GM12873 (cell line): ENCODE measurements at regions not wholly inside any gene's neighbourhood (a gene's known extent, or its start where the extent isn't known, plus 50 kb on each side); places are given as distances from the start of the nearest gene placed in this dataset.

Experiments used
- TF ChIP-seq, protein P1 (sequence below): IDR thresholded peaks from 2 replicates; pipeline ENCODE4 v1.5.1; 2012; ENCODE audit warnings: low read depth, mild to moderate bottlenecking, moderate library complexity, low read length, control low read depth; ENCODE audit not compliant: insufficient read depth; ENCODE audit errors: missing control alignments

DNA sequence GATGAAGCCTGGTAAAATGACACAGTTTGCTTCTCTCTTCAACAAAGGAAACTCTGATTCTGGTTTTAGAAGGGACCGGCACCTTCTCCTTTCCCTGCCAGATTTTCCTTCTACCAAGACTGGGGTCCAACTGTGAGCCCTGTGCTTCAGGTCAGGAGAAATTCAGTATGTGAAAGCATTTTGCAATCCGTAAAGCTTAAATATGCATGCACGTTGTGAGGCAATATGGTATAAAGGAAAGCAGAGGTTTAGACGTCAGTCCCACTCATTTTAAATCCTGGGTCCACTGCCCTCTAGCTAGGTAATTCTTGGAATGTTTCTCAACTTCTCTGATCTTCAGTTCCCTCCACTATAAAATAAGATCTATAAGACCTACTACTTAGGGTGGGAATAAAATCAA lies 359.0 kb upstream of the NPSR1 start:
- TF ChIP-seq, protein P1, sequence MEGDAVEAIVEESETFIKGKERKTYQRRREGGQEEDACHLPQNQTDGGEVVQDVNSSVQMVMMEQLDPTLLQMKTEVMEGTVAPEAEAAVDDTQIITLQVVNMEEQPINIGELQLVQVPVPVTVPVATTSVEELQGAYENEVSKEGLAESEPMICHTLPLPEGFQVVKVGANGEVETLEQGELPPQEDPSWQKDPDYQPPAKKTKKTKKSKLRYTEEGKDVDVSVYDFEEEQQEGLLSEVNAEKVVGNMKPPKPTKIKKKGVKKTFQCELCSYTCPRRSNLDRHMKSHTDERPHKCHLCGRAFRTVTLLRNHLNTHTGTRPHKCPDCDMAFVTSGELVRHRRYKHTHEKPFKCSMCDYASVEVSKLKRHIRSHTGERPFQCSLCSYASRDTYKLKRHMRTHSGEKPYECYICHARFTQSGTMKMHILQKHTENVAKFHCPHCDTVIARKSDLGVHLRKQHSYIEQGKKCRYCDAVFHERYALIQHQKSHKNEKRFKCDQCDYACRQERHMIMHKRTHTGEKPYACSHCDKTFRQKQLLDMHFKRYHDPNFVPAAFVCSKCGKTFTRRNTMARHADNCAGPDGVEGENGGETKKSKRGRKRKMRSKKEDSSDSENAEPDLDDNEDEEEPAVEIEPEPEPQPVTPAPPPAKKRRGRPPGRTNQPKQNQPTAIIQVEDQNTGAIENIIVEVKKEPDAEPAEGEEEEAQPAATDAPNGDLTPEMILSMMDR: no peak

DNA sequence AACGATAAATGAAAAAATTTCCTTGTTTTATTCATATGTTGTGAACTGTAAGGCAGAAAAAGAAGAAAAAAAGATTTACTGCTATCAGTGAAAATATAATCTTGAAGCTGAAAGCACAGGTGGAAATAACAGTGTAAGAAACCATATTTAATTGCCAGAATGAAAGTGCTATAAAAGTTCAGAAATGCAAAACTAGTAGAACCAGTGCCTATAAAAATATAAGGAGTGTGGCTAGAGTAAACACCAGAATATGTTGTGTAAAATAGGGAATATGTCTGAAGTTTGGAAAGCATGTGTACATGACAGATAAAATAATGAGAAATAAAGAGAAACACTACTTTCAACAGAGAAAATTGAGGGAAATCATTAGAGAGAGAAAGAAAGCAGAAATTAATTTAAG lies 350.5 kb upstream of the NPSR1 start:
- TF ChIP-seq, protein P1: no peak

DNA sequence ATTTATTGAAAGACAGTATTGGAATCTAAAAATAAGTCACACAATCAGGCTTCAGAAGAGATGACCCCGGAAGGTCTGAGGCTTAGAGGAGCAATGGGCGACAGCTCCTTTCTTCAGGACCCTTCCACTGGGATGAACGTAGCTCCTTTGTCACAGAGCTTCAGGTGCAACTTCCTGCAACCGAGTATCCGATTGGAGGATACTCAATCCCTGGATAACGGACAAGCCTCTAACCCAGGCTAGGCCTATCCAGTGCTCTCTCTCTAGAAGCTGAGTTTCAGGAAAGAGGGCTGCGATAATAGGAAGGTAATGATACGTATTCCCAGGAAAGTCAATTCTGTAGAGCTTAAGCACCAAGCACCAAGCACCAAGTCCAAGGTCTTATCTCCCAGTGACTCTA lies 349.4 kb upstream of the NPSR1 start:
- TF ChIP-seq, protein P1: no peak

DNA sequence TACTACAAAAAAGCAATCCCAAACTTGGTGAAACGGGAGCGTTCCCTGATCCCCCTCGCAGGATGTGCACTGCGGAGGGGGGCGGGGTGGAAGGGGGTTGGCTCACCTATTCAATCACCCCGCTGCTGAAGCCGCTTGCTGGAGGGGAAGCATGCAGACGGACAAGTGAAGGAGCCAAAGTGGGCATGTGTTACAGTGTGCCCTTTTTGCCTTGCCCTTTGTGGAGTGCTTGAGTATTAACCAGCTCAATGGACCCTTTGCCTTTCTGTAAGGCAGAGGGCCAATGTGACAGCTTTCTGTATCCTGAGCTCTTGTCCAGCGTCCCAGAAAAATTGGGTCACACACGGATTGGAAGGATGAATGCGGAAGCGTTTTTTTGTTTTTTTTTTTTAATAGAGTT lies 348.9 kb upstream of the NPSR1 start:
- TF ChIP-seq, protein P1: no peak

DNA sequence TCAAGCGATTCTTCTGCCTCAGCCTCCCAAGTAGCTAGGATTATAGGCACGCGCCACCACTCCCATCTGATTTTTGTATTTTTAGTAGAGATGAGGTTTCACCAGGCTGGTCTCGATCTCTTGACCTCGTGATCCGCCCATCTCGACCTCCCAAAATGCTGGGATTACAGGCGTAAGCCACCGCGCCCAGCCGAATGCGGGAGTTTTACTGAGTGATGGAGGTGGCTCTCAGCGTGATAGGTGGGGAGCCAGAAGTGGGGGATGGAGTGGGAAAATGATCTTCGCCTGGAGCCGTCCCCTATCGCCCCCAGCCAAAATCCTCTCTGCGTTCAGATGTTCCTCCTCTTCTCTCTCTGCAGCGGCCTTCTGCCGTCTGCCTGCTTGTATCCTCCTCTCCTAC lies 348.4 kb upstream of the NPSR1 start:
- TF ChIP-seq, protein P1: no peak

DNA sequence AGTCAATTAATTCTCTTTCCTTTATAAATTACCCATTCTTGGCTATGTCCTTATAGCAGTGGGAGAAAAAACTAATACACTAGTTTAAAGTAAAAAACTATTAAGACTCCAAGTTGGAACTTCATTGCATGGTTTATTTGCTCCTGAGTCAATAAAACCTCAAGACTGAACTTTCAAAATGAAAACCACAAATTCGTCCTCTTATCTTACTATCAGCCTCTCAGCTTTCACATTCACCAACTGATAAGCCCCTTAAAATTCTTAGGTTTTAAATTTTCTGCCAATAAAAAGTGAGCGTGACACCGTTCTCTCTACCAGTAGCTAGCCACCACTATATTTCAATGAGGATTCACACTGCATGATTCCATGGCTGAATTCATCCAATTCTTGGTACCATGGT lies 346.4 kb upstream of the NPSR1 start:
- TF ChIP-seq, protein P1: no peak

DNA sequence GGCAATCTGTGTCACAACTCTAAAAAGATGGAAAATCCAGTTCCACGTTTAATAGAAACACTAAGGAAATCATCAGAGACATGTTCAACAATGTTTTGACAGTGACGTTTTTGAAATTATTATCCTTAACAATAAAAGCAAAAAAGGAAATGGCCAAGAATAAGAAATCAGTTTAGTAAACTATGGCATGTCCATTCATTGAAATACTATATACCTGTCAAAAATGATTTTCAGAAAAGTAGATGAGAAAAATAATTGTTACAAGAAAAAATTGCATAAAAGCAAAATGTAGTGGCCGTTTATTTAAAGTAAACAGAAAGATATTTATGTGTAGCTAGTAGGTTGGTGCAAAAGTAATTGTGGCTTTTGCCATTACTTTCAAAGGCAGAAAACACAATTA lies 345.4 kb upstream of the NPSR1 start:
- TF ChIP-seq, protein P1: no peak

DNA sequence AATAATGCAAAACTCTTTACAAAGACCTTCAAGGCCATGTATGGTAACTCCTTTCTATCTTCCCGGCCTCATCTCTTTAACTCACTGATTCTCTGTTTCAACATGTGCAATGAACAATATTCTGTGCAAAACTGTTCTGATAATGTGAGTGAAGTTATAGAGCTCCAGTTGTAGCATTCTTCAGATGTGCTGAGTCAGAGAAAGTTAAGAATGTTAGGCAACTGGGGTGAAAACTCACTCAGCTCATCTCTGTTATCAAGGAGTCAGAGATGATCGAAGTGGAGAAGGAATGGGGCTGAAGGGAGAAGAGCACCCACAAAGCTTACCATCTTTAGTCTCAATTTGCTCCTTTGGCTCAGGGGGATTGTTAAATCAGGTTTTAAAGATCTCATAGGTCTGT lies 344.7 kb upstream of the NPSR1 start:
- TF ChIP-seq, protein P1: no peak
